ENCODE measurements at regions not wholly inside any gene's neighbourhood (a gene's known extent, or its start where the extent isn't known, plus 50 kb on each side); places are given as distances from the start of the nearest gene placed in this dataset.

DNA sequence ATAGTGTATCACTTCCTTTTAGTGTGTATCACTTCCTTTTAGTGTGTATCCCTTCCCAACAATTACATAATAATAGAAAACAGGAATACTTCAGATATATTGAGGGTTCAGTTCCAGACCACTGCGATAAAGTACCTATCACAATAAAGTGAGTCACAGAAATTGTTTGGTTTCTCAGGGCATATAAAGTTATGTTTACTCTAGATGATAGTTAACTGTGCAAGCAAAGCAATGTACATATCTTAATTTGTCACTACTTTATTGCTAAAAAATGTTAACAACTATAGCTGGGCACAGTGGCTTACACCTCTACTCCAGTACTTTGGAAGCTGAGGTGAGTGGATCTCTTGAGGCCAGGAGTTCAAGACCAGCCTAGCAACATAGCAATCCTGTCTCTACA is 938.4 kb downstream of the CCSER2 start:
- TF ChIP-seq, protein P1, sequence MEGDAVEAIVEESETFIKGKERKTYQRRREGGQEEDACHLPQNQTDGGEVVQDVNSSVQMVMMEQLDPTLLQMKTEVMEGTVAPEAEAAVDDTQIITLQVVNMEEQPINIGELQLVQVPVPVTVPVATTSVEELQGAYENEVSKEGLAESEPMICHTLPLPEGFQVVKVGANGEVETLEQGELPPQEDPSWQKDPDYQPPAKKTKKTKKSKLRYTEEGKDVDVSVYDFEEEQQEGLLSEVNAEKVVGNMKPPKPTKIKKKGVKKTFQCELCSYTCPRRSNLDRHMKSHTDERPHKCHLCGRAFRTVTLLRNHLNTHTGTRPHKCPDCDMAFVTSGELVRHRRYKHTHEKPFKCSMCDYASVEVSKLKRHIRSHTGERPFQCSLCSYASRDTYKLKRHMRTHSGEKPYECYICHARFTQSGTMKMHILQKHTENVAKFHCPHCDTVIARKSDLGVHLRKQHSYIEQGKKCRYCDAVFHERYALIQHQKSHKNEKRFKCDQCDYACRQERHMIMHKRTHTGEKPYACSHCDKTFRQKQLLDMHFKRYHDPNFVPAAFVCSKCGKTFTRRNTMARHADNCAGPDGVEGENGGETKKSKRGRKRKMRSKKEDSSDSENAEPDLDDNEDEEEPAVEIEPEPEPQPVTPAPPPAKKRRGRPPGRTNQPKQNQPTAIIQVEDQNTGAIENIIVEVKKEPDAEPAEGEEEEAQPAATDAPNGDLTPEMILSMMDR (IDR thresholded peaks at IDR 0.05; ENCODE audit: insufficient read depth, low read depth, low read length): no peak
- no peak overlapping the region for H3K4me3 ChIP-seq (ENCODE audit: low read depth, low read length)
- H3K27me3 ChIP-seq (ENCODE audit: control insufficient read depth, insufficient read depth, low read length): no peaks in the 10 kb centered on the region
- CTCF ChIA-PET: no interaction called here
- no peak for DNase-seq (ENCODE audit: low read depth)
- no peaks in the 10 kb centered on the region for H3K36me3 ChIP-seq (ENCODE audit: control insufficient read depth, insufficient read depth, low read length)
- POLR2A ChIA-PET: no interaction called here

DNA sequence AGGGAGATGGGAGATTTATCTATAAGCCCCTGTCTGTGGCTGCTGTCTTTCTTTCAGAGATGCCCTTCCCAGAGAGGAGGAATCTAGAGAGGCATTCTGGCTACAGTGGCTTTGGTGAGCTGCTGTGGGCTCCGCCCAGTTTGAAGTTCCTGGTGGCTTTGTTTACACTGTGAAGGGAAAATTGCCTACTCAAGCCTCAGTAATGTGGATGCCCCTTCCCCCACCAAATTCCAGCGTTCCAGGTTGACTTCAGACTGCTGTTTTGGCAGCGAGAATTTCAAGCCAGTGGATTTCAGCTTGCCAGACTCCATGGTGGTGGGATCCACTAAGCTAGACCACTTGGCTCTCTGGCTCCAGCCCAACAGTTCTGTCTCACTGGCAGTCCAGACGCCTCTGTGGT is 951.6 kb downstream of the CCSER2 start:
- DNase-seq (ENCODE audit: low read depth): no peak
- CTCF ChIA-PET: no interaction called here
- TF ChIP-seq, protein P1 (IDR thresholded peaks at IDR 0.05; ENCODE audit: insufficient read depth, low read depth, low read length): no peak
- Histone ChIP-seq H3K27me3 (ENCODE audit: control insufficient read depth, insufficient read depth, low read length) (no peaks in the 10 kb centered on the region), H3K4me3 (ENCODE audit: low read depth, low read length) (no peak overlapping the region), H3K36me3 (ENCODE audit: control insufficient read depth, insufficient read depth, low read length) (no peaks in the 10 kb centered on the region)
- POLR2A ChIA-PET: no interaction called here

DNA sequence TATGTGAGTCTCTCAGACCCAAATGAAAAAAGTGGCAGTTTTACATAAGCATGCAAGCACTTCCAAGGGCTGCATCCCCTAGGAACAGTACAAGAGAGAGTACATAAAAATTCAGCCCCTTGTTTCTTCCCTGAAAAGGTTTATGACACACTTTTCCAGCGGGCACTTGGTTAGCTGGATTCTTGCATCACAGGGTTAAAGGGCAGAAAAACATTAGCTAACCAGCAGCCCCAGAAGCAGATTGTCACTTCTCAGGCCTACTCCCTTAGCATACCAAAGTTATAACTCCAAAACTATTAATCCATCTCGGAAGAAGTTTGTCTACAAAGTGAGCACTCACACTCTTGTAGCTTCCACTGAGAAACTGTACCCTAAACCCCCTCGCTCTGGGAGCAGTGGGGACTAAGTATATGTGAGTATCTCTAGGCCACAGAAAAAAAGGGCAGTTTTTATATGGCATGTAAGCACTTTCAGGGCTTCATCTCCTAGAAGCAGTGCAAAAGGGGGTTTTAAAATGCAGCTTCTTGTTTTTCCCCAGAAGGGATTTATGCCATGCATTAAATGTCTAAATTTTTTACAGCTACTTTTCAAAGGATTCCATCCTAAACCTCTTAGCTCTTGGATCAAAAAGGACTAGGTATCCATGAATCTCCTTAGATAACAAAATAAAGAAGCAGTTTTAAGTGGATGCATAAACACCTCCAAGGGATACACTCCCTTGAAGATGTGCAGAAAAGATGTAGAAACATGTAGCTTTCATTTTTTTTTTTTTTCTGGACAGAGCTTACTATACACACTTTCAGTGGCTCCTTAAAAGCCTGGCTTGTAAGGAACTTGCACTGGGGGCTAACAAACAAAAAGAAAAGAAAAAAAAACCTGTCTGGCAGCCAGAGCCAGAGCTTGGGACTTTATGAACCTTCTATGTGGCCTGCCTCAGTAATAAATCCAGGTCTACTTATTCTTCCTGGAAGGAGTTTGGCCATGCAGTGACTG is 956.7 kb downstream of the CCSER2 start:
- CTCF ChIA-PET: no interaction called here

DNA sequence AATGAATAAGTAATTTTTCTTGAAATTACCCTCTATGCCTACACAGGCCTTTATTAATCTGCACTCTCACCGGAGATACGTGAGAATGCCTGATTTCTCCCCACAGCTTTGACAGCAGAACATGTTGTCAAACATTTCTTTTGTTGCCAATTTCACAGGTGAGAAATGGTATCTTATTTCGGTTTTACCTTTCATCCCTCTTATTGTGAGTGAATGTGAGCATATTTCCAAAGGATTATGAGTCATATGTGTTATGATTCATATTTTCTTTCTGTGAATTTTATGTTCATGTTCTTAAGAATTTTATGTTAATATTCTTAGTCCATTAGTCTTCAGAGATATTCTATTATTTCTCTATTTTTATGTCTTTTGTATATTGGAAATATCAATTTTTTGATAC is 965.1 kb downstream of the CCSER2 start:
- DNase-seq (ENCODE audit: low read depth): no peak
- Histone ChIP-seq H3K36me3 (ENCODE audit: control insufficient read depth, insufficient read depth, low read length) (no peaks in the 10 kb centered on the region), H3K27me3 (ENCODE audit: control insufficient read depth, insufficient read depth, low read length) (no peaks in the 10 kb centered on the region), H3K4me3 (ENCODE audit: low read depth, low read length) (no peak overlapping the region)
- TF ChIP-seq, protein P1 (IDR thresholded peaks at IDR 0.05; ENCODE audit: insufficient read depth, low read depth, low read length): no peak
- ChIA-PET CTCF (no interaction called here), POLR2A (no interaction called here)

More for the DNA sequence above, 956.7 kb downstream of the CCSER2 start:
- POLR2A ChIA-PET: no interaction called here
- no peaks in the 10 kb centered on the region for H3K27me3 ChIP-seq (ENCODE audit: control insufficient read depth, insufficient read depth, low read length)
- TF ChIP-seq, protein P1 (IDR thresholded peaks at IDR 0.05; ENCODE audit: insufficient read depth, low read depth, low read length): no peak
- no peak overlapping the region for H3K4me3 ChIP-seq (ENCODE audit: low read depth, low read length)
- no peak for DNase-seq (ENCODE audit: low read depth)
- no peaks in the 10 kb centered on the region for H3K36me3 ChIP-seq (ENCODE audit: control insufficient read depth, insufficient read depth, low read length)

DNA sequence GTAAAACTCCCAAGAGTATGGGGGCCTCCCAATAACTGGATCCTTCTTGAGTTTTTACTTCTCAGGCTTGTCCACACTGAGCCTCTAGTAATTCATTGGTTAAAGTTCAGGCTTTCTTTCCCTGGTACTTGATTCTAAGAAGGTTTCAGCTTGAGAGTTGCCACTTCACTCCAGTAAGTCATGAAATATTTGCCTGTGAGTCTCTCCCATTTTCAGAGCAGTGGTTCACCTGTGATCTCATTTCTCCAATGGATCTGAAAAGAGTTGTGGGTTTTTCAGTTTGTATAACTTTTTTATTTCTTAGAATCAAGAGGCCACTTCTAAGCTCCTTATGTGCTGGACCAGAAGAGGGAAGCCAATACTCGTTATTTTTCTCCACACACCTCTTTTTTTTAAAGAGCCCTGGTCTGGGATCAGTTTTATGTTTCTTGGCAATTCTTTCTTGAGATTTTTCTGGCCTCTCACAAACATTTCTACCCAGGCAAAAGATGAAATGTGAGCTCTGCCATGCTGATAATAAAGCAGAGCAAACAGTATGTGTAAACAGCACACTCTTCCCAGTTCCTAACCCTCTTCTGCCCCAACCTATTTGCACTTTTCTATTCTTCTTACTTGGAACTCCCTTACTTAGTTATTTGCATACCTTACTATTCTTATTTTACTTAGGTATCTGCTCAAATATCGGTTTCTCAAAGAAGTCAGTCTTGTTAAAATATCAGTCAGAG is 983.4 kb downstream of the CCSER2 start:
- ChIA-PET POLR2A (no interaction called here), CTCF (no interaction called here)
- DNase-seq (ENCODE audit: low read depth): no peak
- H3K4me3 ChIP-seq (ENCODE audit: low read depth, low read length): no peak overlapping the region
- TF ChIP-seq, protein P1 (IDR thresholded peaks at IDR 0.05; ENCODE audit: insufficient read depth, low read depth, low read length): no peak
- no peaks in the 10 kb centered on the region for H3K27me3 ChIP-seq (ENCODE audit: control insufficient read depth, insufficient read depth, low read length)
- H3K36me3 ChIP-seq (ENCODE audit: control insufficient read depth, insufficient read depth, low read length): no peaks in the 10 kb centered on the region
